GM19043 (cell line): ENCODE measurements at regions not wholly inside any gene's neighbourhood (a gene's known extent, or its start where the extent isn't known, plus 50 kb on each side); places are given as distances from the start of the nearest gene placed in this dataset.

Experiments
- ATAC-seq: cut with Tn5 transposase; IDR thresholded peaks from one replicate; pipeline ENCODE4 v1.9.1; 2021; ENCODE audit warnings: low read depth; ENCODE audit not compliant: unreplicated experiment

- no peak for ATAC-seq
Observed at GRCh38 chr3:174636451-174636850, 222.7 kb upstream of the NAALADL2 start.

- ATAC-seq, result no peak
Observed at GRCh38 chr3:174639406-174639805, 219.7 kb upstream of the NAALADL2 start.

GRCh38 chr3:174639970-174640369, 219.2 kb upstream of the NAALADL2 start:
- ATAC-seq, result no peak

- no peak for ATAC-seq
Observed at GRCh38 chr3:174640932-174641331, 218.2 kb upstream of the NAALADL2 start.

- no peak for ATAC-seq
Observed at GRCh38 chr3:174644287-174644686, 214.8 kb upstream of the NAALADL2 start.

- no peak for ATAC-seq
Observed at GRCh38 chr3:174651951-174652350, 207.2 kb upstream of the NAALADL2 start.

- ATAC-seq, result no peak
Observed at GRCh38 chr3:174659511-174659910, 199.6 kb upstream of the NAALADL2 start.

GRCh38 chr3:174662653-174663052, 196.5 kb upstream of the NAALADL2 start:
- ATAC-seq, result no peak

GRCh38 chr3:174667386-174667785, 191.7 kb upstream of the NAALADL2 start:
- ATAC-seq, result no peak

GRCh38 chr3:174675406-174675805, 183.7 kb upstream of the NAALADL2 start:
- no peak for ATAC-seq

GRCh38 chr3:174681784-174682183, 177.3 kb upstream of the NAALADL2 start:
- no peak for ATAC-seq

GRCh38 chr3:174685796-174686195, 173.3 kb upstream of the NAALADL2 start:
- ATAC-seq, result no peak

GRCh38 chr3:174697310-174697709, 161.8 kb upstream of the NAALADL2 start:
- ATAC-seq, result no peak

GRCh38 chr3:174700736-174701135, 158.4 kb upstream of the NAALADL2 start:
- ATAC-seq, result no peak

- no peak for ATAC-seq
Observed at GRCh38 chr3:174710612-174711011, 148.5 kb upstream of the NAALADL2 start.

- no peak for ATAC-seq
Observed at GRCh38 chr3:174715386-174715785, 143.7 kb upstream of the NAALADL2 start.

- no peak for ATAC-seq
Observed at GRCh38 chr3:174716956-174717505, 142.1 kb upstream of the NAALADL2 start.

GRCh38 chr3:174720717-174721116, 138.4 kb upstream of the NAALADL2 start:
- ATAC-seq, result no peak

- ATAC-seq, result no peak
Observed at GRCh38 chr3:174725303-174725702, 133.8 kb upstream of the NAALADL2 start.

- ATAC-seq, result no peak
Observed at GRCh38 chr3:174737966-174738365, 121.2 kb upstream of the NAALADL2 start.

GRCh38 chr3:174749143-174749542, 110.0 kb upstream of the NAALADL2 start:
- ATAC-seq, result no peak

GRCh38 chr3:174755833-174756829, 103.0 kb upstream of the NAALADL2 start:
- no peak for ATAC-seq
